ENCODE measurements at regions not wholly inside any gene's neighbourhood (a gene's known extent, or its start where the extent isn't known, plus 50 kb on each side); places are given as distances from the start of the nearest gene placed in this dataset.
A peak's percentile ranks its signal among the peaks of the same experiment; 100 is the strongest.

- POLR2A ChIA-PET = interaction anchor here (0.6 kb wide), 1 partner anchor 380 kb away, joined by 3 read pairs; no protein-coding TSS in a partner anchor
Measured at GRCh38 chr7:130953196-130953595, 219.2 kb upstream of the KLF14 start.

More at GRCh38 chr7:130953196-130953595, 219.2 kb upstream of the KLF14 start:
- Histone ChIP-seq H3K27me3 (ENCODE audit: insufficient read depth, low read length) (no peaks in the 10 kb centered on the region), H3K9me3 (ENCODE audit: control insufficient read depth in 1 of 2, insufficient read depth in 1 of 2, low read depth in 1 of 2, low read length in 2 of 2) (no peaks in the 10 kb centered on the region), H3K9ac (ENCODE audit: low read length) (peak overlapping the region; percentile 11; the same call in 1 of the 2 replicates), H3K4me3 (replicated peaks in 1 of 2; ENCODE audit: low read depth in 1 of 2, low read length in 2 of 2) (no peak overlapping the region), H3K79me2 (ENCODE audit: insufficient read depth, low read length) (peaks cover 100% of the 10 kb centered on the region), H3K27ac (ENCODE audit: low read depth, low read length) (peak overlapping the region; percentile 91; the same call in 1 of the 2 replicates), H3K4me2 (ENCODE audit: low read length) (no peak overlapping the region; the same call in 1 of the 2 replicates), H4K20me1 (ENCODE audit: insufficient read depth) (no peaks in the 10 kb centered on the region), H3K36me3 (ENCODE audit: control insufficient read depth in 1 of 2, insufficient read depth in 2 of 2, low read length in 2 of 2) (peaks cover 25 to 71% of the 10 kb centered on the region in 2 experiments), H2AFZ (ENCODE audit: low read depth, low read length, poor library complexity, severe bottlenecking) (no peak overlapping the region), H3K4me1 (ENCODE audit: control insufficient read depth in 1 of 2, insufficient read depth in 2 of 2, low read length in 2 of 2) (peaks cover 67 to 93% of the 10 kb centered on the region in 2 experiments; a peak in 3 of 4 replicates), H3K9me2 (ENCODE audit: insufficient read depth) (no peaks in the 10 kb centered on the region)
- ATAC-seq (no peak), DNase-seq (ENCODE audit: low read depth, low spot score) (no peak)
- intact Hi-C loops (cut with micrococcal nuclease) = no loop called here
- no TSS peak for BruUV-seq (replicated peaks)
- ChIA-PET RAD21 (ENCODE audit: low non-redundant PET in 1 of 2, low total read pairs in 2 of 2, uncharacterized antibody in 2 of 2, unreplicated experiment in 2 of 2) (no interaction called here), CTCF (no interaction called here)
- no peak for TF ChIP-seq EGR1 (IDR thresholded peaks at IDR 0.05; ENCODE audit: low read depth)
- TF ChIP-seq POLR2AphosphoS5 (IDR thresholded peaks at IDR 0.05; ENCODE audit: low read depth, low read length) = no peak
- no peak for TF ChIP-seq SIN3A (IDR thresholded peaks at IDR 0.05; ENCODE audit: low read depth)
- TF ChIP-seq CEBPB (IDR thresholded peaks at IDR 0.05; ENCODE audit: low read depth) = no peak
- no peak for TF ChIP-seq ZBTB33 (IDR thresholded peaks at IDR 0.05; ENCODE audit: extremely low read depth, insufficient replicate concordance, low read length)
- TF ChIP-seq CBX3 (IDR thresholded peaks at IDR 0.05; ENCODE audit: low read depth) = no peak
- TF ChIP-seq MAX (IDR thresholded peaks at IDR 0.05) = no peak
- no peak for TF ChIP-seq REST (IDR thresholded peaks at IDR 0.05; ENCODE audit: low read depth)
- no peak for TF ChIP-seq ATF3 (IDR thresholded peaks at IDR 0.05)
- no peak for TF ChIP-seq SRF (IDR thresholded peaks at IDR 0.05; ENCODE audit: low read depth)
- no peak for TF ChIP-seq RAD21 (IDR thresholded peaks at IDR 0.05; ENCODE audit: low read depth)
